OCI-LY1 (cell line): ENCODE measurements at regions not wholly inside any gene's neighbourhood (a gene's known extent, or its start where the extent isn't known, plus 50 kb on each side); places are given as distances from the start of the nearest gene placed in this dataset.

Experiments
- H2AFZ ChIP-seq: fragments of 200-600 bp; sonication (generic), shearing (Covaris generic); 2 replicates; pipeline ENCODE4 v1.6.0; 2014; ENCODE audit warnings: antibody characterized with exemption, mild to moderate bottlenecking, low read length
- H3F3A ChIP-seq: fragments of 200-600 bp; sonication (generic), shearing (Covaris generic); 2 replicates; pipeline ENCODE4 v1.6.0; 2014; ENCODE audit warnings: mild to moderate bottlenecking, antibody characterized with exemption, low read length, moderate library complexity; ENCODE audit not compliant: insufficient read depth
- H3K27ac ChIP-seq: fragments of 200-600 bp; sonication (generic); 2 replicates; pipeline ENCODE4 v1.5.1; 2014; ENCODE audit warnings: low read length, mixed run types, mild to moderate bottlenecking, low read depth; ENCODE audit not compliant: poor library complexity, severe bottlenecking
- H3K27me3 ChIP-seq: fragments of 200-600 bp; sonication (generic); 2 replicates; pipeline ENCODE4 v1.6.0; 2014; ENCODE audit warnings: antibody characterized with exemption, mild to moderate bottlenecking, low read length, moderate library complexity; ENCODE audit not compliant: insufficient read depth
- H3K36me3 ChIP-seq: fragments of 200-600 bp; sonication (generic); 2 replicates; pipeline ENCODE4 v1.6.1; 2014; ENCODE audit warnings: mild to moderate bottlenecking, antibody characterized with exemption, low read length, moderate library complexity, mixed read lengths; ENCODE audit not compliant: insufficient read depth
- H3K4me1 ChIP-seq: fragments of 200-600 bp; sonication (generic); 2 replicates; pipeline ENCODE4 v1.5.1; 2014; ENCODE audit warnings: mild to moderate bottlenecking, low read length, moderate library complexity; ENCODE audit not compliant: insufficient read depth, severe bottlenecking
- H3K4me2 ChIP-seq: fragments of 200-600 bp; sonication (generic), shearing (Covaris generic); 2 replicates; pipeline ENCODE4 v1.6.1; 2014; ENCODE audit warnings: low read length
- H3K4me3 ChIP-seq: fragments of 200-600 bp; sonication (generic); 2 replicates; pipeline ENCODE4 v1.5.1; 2014; ENCODE audit warnings: low read length, low read depth, mild to moderate bottlenecking, mixed read lengths; ENCODE audit not compliant: poor library complexity, severe bottlenecking
- H3K79me2 ChIP-seq: fragments of 200-600 bp; shearing (Covaris generic); 2 replicates; pipeline ENCODE4 v1.6.1; 2016; ENCODE audit warnings: mixed run types, low read length, mixed read lengths; ENCODE audit not compliant: insufficient read depth
- H3K9ac ChIP-seq: fragments of 200-600 bp; sonication (generic), shearing (Covaris generic); 2 replicates; pipeline ENCODE4 v1.6.1; 2014; ENCODE audit warnings: mild to moderate bottlenecking, low read length, mixed read lengths
- H3K9me2 ChIP-seq: fragments of 200-600 bp; sonication (generic), shearing (Covaris generic); 2 replicates; pipeline ENCODE4 v1.6.1; 2014; ENCODE audit warnings: low read depth, mild to moderate bottlenecking, low read length, mixed read lengths
- H3K9me3 ChIP-seq: fragments of 200-600 bp; shearing (Covaris generic); 2 replicates; pipeline ENCODE4 v1.6.1; 2014; ENCODE audit warnings: low read length, mixed read lengths
- H4K20me1 ChIP-seq: fragments of 200-600 bp; sonication (generic), shearing (Covaris generic); 2 replicates; pipeline ENCODE4 v1.6.0; 2016; ENCODE audit warnings: mild to moderate bottlenecking, low read length; ENCODE audit not compliant: insufficient read depth
- EZH2 ChIP-seq: fragments of 200-600 bp; sonication (generic), shearing (Covaris generic); IDR thresholded peaks from 2 replicates; pipeline ENCODE4 v1.8.0; 2017; ENCODE audit warnings: borderline replicate concordance, mixed run types, mild to moderate bottlenecking, antibody characterized with exemption, low read length, moderate library complexity, mixed read lengths
- TF ChIP-seq, protein P1 (sequence below): fragments of 200-600 bp; sonication (generic), shearing (Covaris generic); IDR thresholded peaks from 2 replicates; pipeline ENCODE4 v1.5.1; 2017; ENCODE audit warnings: mild to moderate bottlenecking, antibody characterized with exemption, low read length, moderate library complexity, mixed read lengths

GRCh38 chr12:90098132-90098779 is 389.6 kb upstream of the ATP2B1 start:
- no peaks in the 10 kb centered on the region for H3K9me2 ChIP-seq
- H3K4me2 ChIP-seq: no peak overlapping the region
- H4K20me1 ChIP-seq: no peaks in the 10 kb centered on the region
- peaks cover 9% of the 10 kb centered on the region for H3K4me1 ChIP-seq
- TF ChIP-seq, protein P1, sequence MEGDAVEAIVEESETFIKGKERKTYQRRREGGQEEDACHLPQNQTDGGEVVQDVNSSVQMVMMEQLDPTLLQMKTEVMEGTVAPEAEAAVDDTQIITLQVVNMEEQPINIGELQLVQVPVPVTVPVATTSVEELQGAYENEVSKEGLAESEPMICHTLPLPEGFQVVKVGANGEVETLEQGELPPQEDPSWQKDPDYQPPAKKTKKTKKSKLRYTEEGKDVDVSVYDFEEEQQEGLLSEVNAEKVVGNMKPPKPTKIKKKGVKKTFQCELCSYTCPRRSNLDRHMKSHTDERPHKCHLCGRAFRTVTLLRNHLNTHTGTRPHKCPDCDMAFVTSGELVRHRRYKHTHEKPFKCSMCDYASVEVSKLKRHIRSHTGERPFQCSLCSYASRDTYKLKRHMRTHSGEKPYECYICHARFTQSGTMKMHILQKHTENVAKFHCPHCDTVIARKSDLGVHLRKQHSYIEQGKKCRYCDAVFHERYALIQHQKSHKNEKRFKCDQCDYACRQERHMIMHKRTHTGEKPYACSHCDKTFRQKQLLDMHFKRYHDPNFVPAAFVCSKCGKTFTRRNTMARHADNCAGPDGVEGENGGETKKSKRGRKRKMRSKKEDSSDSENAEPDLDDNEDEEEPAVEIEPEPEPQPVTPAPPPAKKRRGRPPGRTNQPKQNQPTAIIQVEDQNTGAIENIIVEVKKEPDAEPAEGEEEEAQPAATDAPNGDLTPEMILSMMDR: no peak
- H3K9me3 ChIP-seq: no peaks in the 10 kb centered on the region
- H3K4me3 ChIP-seq: no peak overlapping the region
- no peak overlapping the region for H2AFZ ChIP-seq
- H3F3A ChIP-seq: no peaks in the 10 kb centered on the region
- no peak overlapping the region for H3K27ac ChIP-seq
- H3K27me3 ChIP-seq: no peaks in the 10 kb centered on the region
- H3K36me3 ChIP-seq: no peaks in the 10 kb centered on the region
- H3K9ac ChIP-seq: no peak overlapping the region
- no peaks in the 10 kb centered on the region for H3K79me2 ChIP-seq

DNA sequence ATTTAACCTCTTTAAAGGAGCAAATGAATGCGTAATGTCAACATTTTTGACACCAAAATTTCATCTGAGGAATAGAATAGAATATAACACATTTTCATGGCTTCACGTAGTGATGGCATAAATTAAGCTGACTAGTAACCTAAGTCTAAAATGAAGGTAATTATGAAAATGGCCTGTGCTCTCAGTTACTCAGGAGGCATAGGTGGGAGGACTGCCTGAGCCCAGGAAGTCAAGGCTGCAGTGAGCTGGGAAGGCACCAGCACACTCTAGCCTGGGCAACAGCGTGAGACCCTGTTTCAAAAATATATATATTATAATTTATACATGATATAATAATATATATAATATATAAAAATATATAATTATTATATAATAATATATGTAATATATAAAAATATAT is 383.2 kb upstream of the ATP2B1 start:
- Histone ChIP-seq H3K36me3 (no peaks in the 10 kb centered on the region), H2AFZ (no peak overlapping the region), H3K9me3 (no peaks in the 10 kb centered on the region), H3K27me3 (no peaks in the 10 kb centered on the region), H3K4me2 (no peak overlapping the region), H3K9me2 (no peaks in the 10 kb centered on the region), H3F3A (no peaks in the 10 kb centered on the region), H3K9ac (no peak overlapping the region), H3K79me2 (no peaks in the 10 kb centered on the region), H3K4me3 (no peak overlapping the region), H3K4me1 (no peaks in the 10 kb centered on the region), H4K20me1 (no peaks in the 10 kb centered on the region), H3K27ac (no peak overlapping the region)
- TF ChIP-seq, protein P1: no peak
- no peak for TF ChIP-seq EZH2

DNA sequence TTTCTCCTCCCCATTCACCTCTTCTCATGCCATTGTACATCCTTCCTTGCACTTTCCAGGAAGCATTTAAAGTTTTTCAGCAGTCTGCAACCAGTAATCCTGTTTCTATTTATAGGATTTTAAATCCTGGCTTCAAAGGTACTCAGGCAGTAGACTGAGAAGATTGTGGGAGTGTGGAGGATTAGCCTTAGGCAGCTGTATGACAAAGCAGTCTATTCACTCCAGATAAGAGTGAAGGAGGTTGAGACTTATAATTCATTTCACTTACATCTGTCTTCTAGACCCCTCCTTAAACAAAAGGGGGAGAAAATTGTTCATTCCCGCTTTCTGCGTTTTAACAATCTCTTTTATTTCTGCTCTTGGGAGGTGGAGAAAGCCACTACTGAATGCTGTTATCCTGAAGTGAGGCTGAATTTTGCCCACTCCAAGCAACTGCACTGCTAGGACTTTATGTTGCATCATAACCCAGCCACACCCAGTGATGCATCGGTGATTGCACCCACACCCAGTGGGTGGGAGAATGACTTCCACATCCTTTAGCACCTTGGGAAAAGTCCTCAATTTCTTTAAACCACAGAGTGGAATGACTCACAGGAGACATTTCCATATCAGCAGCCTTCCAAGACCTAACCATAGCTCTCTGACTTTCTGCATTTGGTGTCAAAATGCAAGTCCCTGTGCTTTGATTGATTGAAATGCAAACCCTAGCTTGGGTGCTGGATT is 382.5 kb upstream of the ATP2B1 start:
- Histone ChIP-seq H2AFZ (no peak overlapping the region), H3K27me3 (no peaks in the 10 kb centered on the region), H3K79me2 (no peaks in the 10 kb centered on the region), H3K36me3 (no peaks in the 10 kb centered on the region), H3K9me3 (no peaks in the 10 kb centered on the region), H3K9me2 (no peaks in the 10 kb centered on the region), H3K27ac (no peak overlapping the region), H3K4me2 (no peak overlapping the region), H3K9ac (no peak overlapping the region), H3K4me1 (no peaks in the 10 kb centered on the region), H4K20me1 (no peaks in the 10 kb centered on the region), H3F3A (no peaks in the 10 kb centered on the region), H3K4me3 (no peak overlapping the region)
- no peak for TF ChIP-seq EZH2
- TF ChIP-seq, protein P1: no peak
